ENCODE measurements at regions not wholly inside any gene's neighbourhood (a gene's known extent, or its start where the extent isn't known, plus 50 kb on each side); places are given as distances from the start of the nearest gene placed in this dataset.

DNA sequence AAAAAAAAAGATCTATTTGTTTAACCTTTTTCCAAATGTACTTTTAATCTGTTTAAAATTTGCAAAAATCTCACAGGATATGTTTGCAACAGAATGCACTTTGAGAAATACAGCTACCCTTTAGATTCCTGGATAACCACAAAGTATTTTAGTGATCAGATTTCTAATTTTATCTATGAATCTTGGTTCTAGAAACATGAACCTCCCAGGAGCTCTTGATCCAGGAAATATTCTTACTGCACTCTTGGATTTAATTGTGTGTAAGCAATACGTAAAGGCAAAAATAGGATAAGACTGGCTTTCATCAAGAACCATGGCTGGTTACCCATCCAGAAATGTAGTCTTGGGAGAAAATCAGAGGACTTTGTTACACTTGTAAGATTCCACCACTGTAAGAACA, 1581.8 kb upstream of the WWC1 start:
- Histone ChIP-seq H3K27ac (no peak overlapping the region), H3K36me3 (no peaks in the 10 kb centered on the region), H3K4me1 (no peaks in the 10 kb centered on the region), H3K27me3 (no peaks in the 10 kb centered on the region), H3K9me3 (no peaks in the 10 kb centered on the region), H3K4me3 (no peak overlapping the region)
- in situ Hi-C loops (cut with MboI; ENCODE audit: low sequenced_read_pairs in 4 of 4) (no loop called here), intact Hi-C loops (cut with DNase I; ENCODE audit: low total_unique reads) (no loop called here)
- TF ChIP-seq CTCF (IDR thresholded peaks at IDR 0.05 in 4 of 5, conservative IDR thresholded peaks at IDR 0.05 in 1 of 5) (no peak), POLR2A (IDR thresholded peaks at IDR 0.05) (no peak)
- ATAC-seq (no peak), DNase-seq (no peak)

GRCh38 chr5:166710271-166710670, 1581.2 kb upstream of the WWC1 start:
- Histone ChIP-seq H3K27ac (no peak overlapping the region), H3K4me1 (no peaks in the 10 kb centered on the region), H3K9me3 (no peaks in the 10 kb centered on the region), H3K27me3 (no peaks in the 10 kb centered on the region), H3K36me3 (no peaks in the 10 kb centered on the region), H3K4me3 (no peak overlapping the region)
- intact Hi-C loops (cut with DNase I; ENCODE audit: low total_unique reads), result no loop called here
- TF ChIP-seq POLR2A (IDR thresholded peaks at IDR 0.05) (no peak), CTCF (IDR thresholded peaks at IDR 0.05 in 4 of 5, conservative IDR thresholded peaks at IDR 0.05 in 1 of 5) (no peak)
- DNase-seq, result no peak
- no peak for ATAC-seq
- in situ Hi-C loops (cut with MboI; ENCODE audit: low sequenced_read_pairs in 4 of 4), result no loop called here

DNA sequence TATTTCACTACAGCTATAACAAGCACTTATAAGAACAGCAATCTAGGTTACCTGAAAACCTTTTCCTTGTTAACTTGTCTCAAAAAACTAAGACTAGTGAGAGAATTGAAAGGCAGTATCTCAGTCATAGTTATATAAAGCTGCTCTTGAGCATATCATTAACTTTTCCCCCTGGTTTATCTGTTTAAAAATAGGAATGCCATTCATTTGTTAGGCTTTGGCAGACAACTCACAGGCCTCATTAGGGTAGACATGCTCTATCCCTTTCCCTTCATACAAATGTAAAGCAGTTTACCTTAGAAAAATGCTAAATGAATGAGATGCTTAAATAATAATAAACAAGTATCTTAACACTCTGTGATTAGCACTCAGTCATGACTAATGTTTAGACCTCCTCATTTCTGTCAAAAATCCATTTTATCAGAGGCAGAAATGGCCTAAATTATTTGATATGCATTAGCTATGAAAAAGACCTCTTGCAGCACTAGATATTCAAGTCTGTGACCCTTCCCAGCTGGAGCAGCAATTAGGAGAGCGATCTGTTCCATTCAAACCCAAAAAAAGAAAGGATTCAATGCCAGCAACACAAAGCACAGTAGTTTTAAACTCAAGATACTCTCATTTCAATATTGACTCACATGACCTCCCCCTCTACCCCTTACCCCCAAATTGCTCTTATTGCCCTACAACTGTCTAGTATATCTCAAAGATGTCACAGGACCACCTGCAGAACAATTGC, 1578.8 kb upstream of the WWC1 start:
- Histone ChIP-seq H3K27me3 (no peaks in the 10 kb centered on the region), H3K4me3 (no peak overlapping the region), H3K4me1 (no peaks in the 10 kb centered on the region), H3K27ac (no peak overlapping the region), H3K36me3 (no peaks in the 10 kb centered on the region), H3K9me3 (no peaks in the 10 kb centered on the region)
- no peak for DNase-seq
- TF ChIP-seq POLR2A (IDR thresholded peaks at IDR 0.05) (no peak), CTCF (IDR thresholded peaks at IDR 0.05 in 4 of 5, conservative IDR thresholded peaks at IDR 0.05 in 1 of 5) (no peak)
- in situ Hi-C loops (cut with MboI; ENCODE audit: low sequenced_read_pairs in 4 of 4), result no loop called here
- no peak for ATAC-seq
- intact Hi-C loops (cut with DNase I; ENCODE audit: low total_unique reads), result no loop called here

DNA sequence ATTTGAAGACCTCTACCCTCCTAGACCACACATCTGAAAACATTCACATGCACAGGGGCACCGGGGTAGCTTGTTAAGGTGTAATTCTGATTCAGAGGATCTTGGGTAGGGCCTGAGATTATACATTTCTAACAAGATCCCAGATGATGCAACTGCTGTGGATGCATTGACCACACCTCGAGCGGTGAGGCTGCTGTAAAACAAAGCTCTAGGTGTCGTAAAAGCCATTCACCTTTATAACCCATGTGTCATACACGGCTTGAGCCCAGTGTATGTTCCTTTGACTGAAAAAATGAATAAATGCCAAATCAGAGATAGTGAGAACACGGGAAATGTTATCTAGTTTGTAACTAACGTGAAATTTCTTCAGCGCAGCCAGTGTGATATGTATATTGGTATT, 1578.2 kb upstream of the WWC1 start:
- in situ Hi-C loops (cut with MboI; ENCODE audit: low sequenced_read_pairs in 4 of 4), result no loop called here
- Histone ChIP-seq H3K36me3 (no peaks in the 10 kb centered on the region), H3K9me3 (no peaks in the 10 kb centered on the region), H3K27me3 (no peaks in the 10 kb centered on the region), H3K27ac (no peak overlapping the region), H3K4me3 (no peak overlapping the region), H3K4me1 (no peaks in the 10 kb centered on the region)
- no peak for ATAC-seq
- DNase-seq, result no peak
- TF ChIP-seq CTCF (IDR thresholded peaks at IDR 0.05 in 4 of 5, conservative IDR thresholded peaks at IDR 0.05 in 1 of 5) (no peak), POLR2A (IDR thresholded peaks at IDR 0.05) (no peak)
- intact Hi-C loops (cut with DNase I; ENCODE audit: low total_unique reads), result no loop called here

Data from gastrocnemius medialis (tissue), 4 donors.